ENCODE measurements at regions not wholly inside any gene's neighbourhood (a gene's known extent, or its start where the extent isn't known, plus 50 kb on each side); places are given as distances from the start of the nearest gene placed in this dataset.
"Not testable (repeated sequence)": the region's sequence is repeated elsewhere in the genome, so short reads cannot be mapped to it uniquely, and the experiment has no call there.

GRCh38 chr15:38997841-38998240 is 433.2 kb upstream of the RASGRP1 start:
- TF ChIP-seq CTCF (IDR thresholded peaks at IDR 0.05): no peak
- Histone ChIP-seq H3K27me3 (no peaks in the 10 kb centered on the region), H3K36me3 (no peaks in the 10 kb centered on the region), H3K4me3 (no peak overlapping the region), H3K4me1 (peaks cover 0 to 31% (median 9%) of the 10 kb centered on the region in 4 donors), H3K9me3 (no peaks in the 10 kb centered on the region), H3K27ac (no peak overlapping the region)
- intact Hi-C loops (cut with DNase I; ENCODE audit: low total_unique reads): no loop called here
- DNase-seq: no peak

DNA sequence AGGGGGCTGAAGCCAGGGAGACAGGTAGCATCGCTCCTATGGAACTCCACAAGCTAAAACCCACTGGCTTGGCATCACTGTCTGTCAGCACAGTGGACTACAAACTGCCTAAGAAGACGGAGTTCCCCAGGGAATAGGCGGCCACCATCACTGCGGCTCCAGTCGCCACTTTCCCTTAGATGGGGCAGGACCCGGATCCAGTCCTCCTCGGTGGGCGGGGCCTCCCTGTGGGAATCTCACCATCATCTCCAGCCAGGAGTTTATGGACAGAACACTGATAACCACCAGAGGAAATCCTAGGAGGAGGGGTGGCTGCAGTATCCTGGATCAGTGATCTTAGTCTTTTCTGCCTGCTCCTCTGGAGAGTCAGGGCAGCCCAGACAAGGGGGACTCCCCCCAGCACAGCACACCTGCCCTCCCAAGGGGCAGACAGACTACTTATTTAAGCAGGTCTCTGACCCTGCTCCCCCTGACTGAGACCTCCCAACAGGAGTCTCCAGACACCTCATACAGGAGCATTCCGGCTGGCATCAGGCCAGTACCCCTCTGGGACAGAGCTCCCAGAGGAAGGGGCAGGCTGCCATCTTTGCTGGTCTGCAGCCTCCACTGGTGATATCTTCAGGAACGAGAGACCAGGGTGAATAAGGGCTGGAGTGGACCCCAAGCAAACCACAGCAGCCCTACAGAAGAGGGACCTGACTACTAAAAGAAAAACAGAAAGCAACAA is 435.6 kb upstream of the RASGRP1 start:
- no peaks in the 10 kb centered on the region for H3K36me3 ChIP-seq
- no peak for TF ChIP-seq CTCF (IDR thresholded peaks at IDR 0.05)
- DNase-seq: no peak
- intact Hi-C loops (cut with DNase I; ENCODE audit: low total_unique reads): no loop called here
- no peak overlapping the region for H3K27ac ChIP-seq
- peaks cover 0 to 23% (median 9%) of the 10 kb centered on the region in 4 donors for H3K4me1 ChIP-seq
- no peak overlapping the region for H3K4me3 ChIP-seq
- no peaks in the 10 kb centered on the region for H3K9me3 ChIP-seq
- no peaks in the 10 kb centered on the region for H3K27me3 ChIP-seq

DNA sequence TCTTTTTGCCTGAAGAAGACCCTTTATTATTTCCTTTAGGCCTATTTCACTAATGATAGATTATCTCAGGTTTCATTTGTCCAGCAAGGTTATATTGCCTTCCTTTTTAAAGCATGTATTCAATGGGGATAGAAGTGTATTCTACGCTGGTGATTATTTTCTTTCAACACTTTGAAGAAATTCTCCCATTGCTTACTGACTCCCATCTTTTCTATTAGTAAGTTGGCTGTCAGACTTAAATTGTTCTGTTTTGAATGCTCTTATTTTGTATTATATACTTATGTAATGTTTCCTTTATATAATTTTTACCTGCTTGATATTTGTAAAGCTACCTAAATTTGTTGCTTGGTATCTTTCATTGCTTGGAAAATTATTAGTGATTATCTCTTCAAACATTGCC is 445.1 kb upstream of the RASGRP1 start:
- Histone ChIP-seq H3K27ac (no peak overlapping the region), H3K4me3 (no peak overlapping the region), H3K9me3 (peaks cover 0 to 8% (median 7%) of the 10 kb centered on the region in 3 donors), H3K27me3 (no peaks in the 10 kb centered on the region), H3K36me3 (no peaks in the 10 kb centered on the region), H3K4me1 (no peaks in the 10 kb centered on the region)
- no peak for TF ChIP-seq CTCF (IDR thresholded peaks at IDR 0.05)
- intact Hi-C loops (cut with DNase I; ENCODE audit: low total_unique reads): no loop called here
- DNase-seq: no peak

GRCh38 chr15:39011066-39011465 is 446.5 kb upstream of the RASGRP1 start:
- H3K4me3 ChIP-seq; H3K27ac ChIP-seq; intact Hi-C loops (cut with DNase I; ENCODE audit: low total_unique reads); DNase-seq; H3K4me1 ChIP-seq; H3K36me3 ChIP-seq; H3K27me3 ChIP-seq; H3K9me3 ChIP-seq: not testable (repeated sequence)

- no peak for DNase-seq
- H3K27me3 ChIP-seq: no peaks in the 10 kb centered on the region
- TF ChIP-seq CTCF (IDR thresholded peaks at IDR 0.05): no peak
- H3K4me1 ChIP-seq: no peaks in the 10 kb centered on the region
- no peaks in the 10 kb centered on the region for H3K36me3 ChIP-seq
- intact Hi-C loops (cut with DNase I; ENCODE audit: low total_unique reads): no loop called here
- H3K9me3 ChIP-seq: peaks cover 0 to 8% (median 7%) of the 10 kb centered on the region in 3 donors
- H3K4me3 ChIP-seq: no peak overlapping the region
- H3K27ac ChIP-seq: no peak overlapping the region
These were observed 448.6 kb upstream of the RASGRP1 start for GRCh38 chr15:39013262-39013661.

GRCh38 chr15:39014682-39015081 is 450.1 kb upstream of the RASGRP1 start:
- H3K36me3 ChIP-seq: no peaks in the 10 kb centered on the region
- H3K9me3 ChIP-seq: peaks cover 0 to 4% (median 3%) of the 10 kb centered on the region in 3 donors
- H3K4me1 ChIP-seq: no peaks in the 10 kb centered on the region
- intact Hi-C loops (cut with DNase I; ENCODE audit: low total_unique reads): no loop called here
- DNase-seq: no peak
- no peak overlapping the region for H3K4me3 ChIP-seq
- no peak overlapping the region for H3K27ac ChIP-seq
- TF ChIP-seq CTCF (IDR thresholded peaks at IDR 0.05): no peak
- no peaks in the 10 kb centered on the region for H3K27me3 ChIP-seq
